Vagina (tissue), 2 donors: ENCODE measurements at regions not wholly inside any gene's neighbourhood (a gene's known extent, or its start where the extent isn't known, plus 50 kb on each side); places are given as distances from the start of the nearest gene placed in this dataset.

Experiments
- DNase-seq, 2 donors: peaks; one replicate each; pipeline ENCODE4 v3.0.0-alpha.2; 2017; ENCODE audit errors: extremely low spot score in 2 of 2
- H3K27ac ChIP-seq: fragments of 200-600 bp; sonication (generic); one replicate; pipeline ENCODE4 v1.5.1; 2019
- H3K27me3 ChIP-seq: fragments of 200-600 bp; sonication (generic); one replicate; pipeline ENCODE4 v1.5.1; 2019
- H3K36me3 ChIP-seq, 2 donors: fragments of 200-600 bp; sonication (generic); one replicate each; pipeline ENCODE4 v1.5.1; 2017 to 2019
- H3K4me1 ChIP-seq: fragments of 200-600 bp; sonication (generic); one replicate; pipeline ENCODE4 v1.5.1; 2019
- H3K4me3 ChIP-seq, 2 donors: fragments of 200-600 bp; sonication (generic); 1 replicate in 1 of 2; 2 replicates in 1 of 2; pipeline ENCODE4 v1.5.1; 2016 to 2019
- H3K9me3 ChIP-seq: fragments of 200-600 bp; sonication (generic); one replicate; pipeline ENCODE4 v1.5.1; 2019
- CTCF ChIP-seq, 3 experiments: fragments of 450-650 bp in 2 of 3; fragments of 200-600 bp in 1 of 3; sonication (generic) in 1 of 3; IDR thresholded peaks; one replicate each; pipeline ENCODE4 v1.5.1; 2017 to 2019; ENCODE audit warnings: antibody characterized with exemption in 3 of 3, mild to moderate bottlenecking in 2 of 3, moderate library complexity in 2 of 3
- POLR2A ChIP-seq, 2 donors: fragments of 450-650 bp; IDR thresholded peaks; one replicate each; pipeline ENCODE4 v1.6.1; 2017; ENCODE audit warnings: antibody characterized with exemption in 2 of 2, mild to moderate bottlenecking in 2 of 2, moderate library complexity in 2 of 2
- POLR2AphosphoS5 ChIP-seq, 2 donors: sonication (generic); formaldehyde crosslinking; IDR thresholded peaks; one replicate each; pipeline ENCODE4 v1.9.0; 2017; ENCODE audit warnings: antibody characterized with exemption in 2 of 2, mild to moderate bottlenecking in 2 of 2, low read depth in 1 of 2; ENCODE audit not compliant: insufficient read depth in 1 of 2
- intact Hi-C: fragments of 100-400 bp; cut with DNase I; formaldehyde crosslinking; loops from one replicate; pipeline ENCODE4 v1.15.1; 2023

GRCh38 chr5:21236971-21237427 is 1249.0 kb upstream of the CDH18 start:
- no peaks in the 10 kb centered on the region for H3K36me3 ChIP-seq
- H3K27ac ChIP-seq, result no peak overlapping the region
- no peaks in the 10 kb centered on the region for H3K9me3 ChIP-seq
- intact Hi-C loops, result no loop called here
- H3K4me3 ChIP-seq, result no peak overlapping the region
- H3K27me3 ChIP-seq, result no peaks in the 10 kb centered on the region
- no peak for DNase-seq
- no peaks in the 10 kb centered on the region for H3K4me1 ChIP-seq
- TF ChIP-seq POLR2A (IDR thresholded peaks at IDR 0.05), result no peak
- no peak for TF ChIP-seq POLR2AphosphoS5 (IDR thresholded peaks at IDR 0.05; ENCODE audit: insufficient read depth in 1 of 2, low read depth in 1 of 2)
- TF ChIP-seq CTCF (IDR thresholded peaks at IDR 0.05), result no peak

- no peaks in the 10 kb centered on the region for H3K9me3 ChIP-seq
- TF ChIP-seq CTCF (IDR thresholded peaks at IDR 0.05), result no peak
- no peak for TF ChIP-seq POLR2A (IDR thresholded peaks at IDR 0.05)
- TF ChIP-seq POLR2AphosphoS5 (IDR thresholded peaks at IDR 0.05; ENCODE audit: insufficient read depth in 1 of 2, low read depth in 1 of 2), result no peak
Measured at GRCh38 chr5:21236104-21236503, 1248.1 kb upstream of the CDH18 start.

GRCh38 chr5:21225223-21226064 is 1237.4 kb upstream of the CDH18 start:
- no peak for DNase-seq
- Histone ChIP-seq H3K27me3 (no peaks in the 10 kb centered on the region), H3K4me1 (no peaks in the 10 kb centered on the region), H3K36me3 (no peaks in the 10 kb centered on the region), H3K9me3 (no peaks in the 10 kb centered on the region), H3K4me3 (no peak overlapping the region), H3K27ac (no peak overlapping the region)
- intact Hi-C loops, result no loop called here
- TF ChIP-seq POLR2AphosphoS5 (IDR thresholded peaks at IDR 0.05; ENCODE audit: insufficient read depth in 1 of 2, low read depth in 1 of 2) (no peak), POLR2A (IDR thresholded peaks at IDR 0.05) (no peak), CTCF (IDR thresholded peaks at IDR 0.05) (no peak)

More at GRCh38 chr5:21236104-21236503, 1248.1 kb upstream of the CDH18 start:
- Histone ChIP-seq H3K36me3 (no peaks in the 10 kb centered on the region), H3K4me3 (no peak overlapping the region), H3K4me1 (no peaks in the 10 kb centered on the region), H3K27ac (no peak overlapping the region), H3K27me3 (no peaks in the 10 kb centered on the region)
- no peak for DNase-seq
- intact Hi-C loops, result no loop called here

- intact Hi-C loops, result no loop called here
- Histone ChIP-seq H3K36me3 (no peaks in the 10 kb centered on the region), H3K4me3 (no peak overlapping the region), H3K4me1 (no peaks in the 10 kb centered on the region), H3K9me3 (no peaks in the 10 kb centered on the region), H3K27me3 (no peaks in the 10 kb centered on the region), H3K27ac (no peak overlapping the region)
- DNase-seq, result no peak
- TF ChIP-seq POLR2AphosphoS5 (IDR thresholded peaks at IDR 0.05; ENCODE audit: insufficient read depth in 1 of 2, low read depth in 1 of 2) (no peak), POLR2A (IDR thresholded peaks at IDR 0.05) (no peak), CTCF (IDR thresholded peaks at IDR 0.05) (no peak)
Measured at GRCh38 chr5:21221616-21222015, 1233.6 kb upstream of the CDH18 start.

- Histone ChIP-seq H3K27me3 (no peaks in the 10 kb centered on the region), H3K4me3 (no peak overlapping the region), H3K4me1 (no peaks in the 10 kb centered on the region), H3K27ac (no peak overlapping the region), H3K36me3 (no peaks in the 10 kb centered on the region), H3K9me3 (no peaks in the 10 kb centered on the region)
- TF ChIP-seq POLR2A (IDR thresholded peaks at IDR 0.05) (no peak), POLR2AphosphoS5 (IDR thresholded peaks at IDR 0.05; ENCODE audit: insufficient read depth in 1 of 2, low read depth in 1 of 2) (no peak), CTCF (IDR thresholded peaks at IDR 0.05) (no peak)
- intact Hi-C loops, result no loop called here
- no peak for DNase-seq
Measured at GRCh38 chr5:21219966-21220365, 1232.0 kb upstream of the CDH18 start.
